DND-41 (cell line): ENCODE measurements at regions not wholly inside any gene's neighbourhood (a gene's known extent, or its start where the extent isn't known, plus 50 kb on each side); places are given as distances from the start of the nearest gene placed in this dataset.
"Not testable (repeated sequence)": the region's sequence is repeated elsewhere in the genome, so short reads cannot be mapped to it uniquely, and the experiment has no call there.

ENCODE experiments used
- ATAC-seq: fragments of 200-7000 bp; cut with Tn5 transposase; 3 replicates; pipeline ENCODE4 v1.9.1; 2021; ENCODE audit warnings: low read depth; ENCODE audit not compliant: insufficient read depth
- DNase-seq: peaks from one replicate; pipeline ENCODE4 v3.0.0-alpha.2; 2020
- H2AFZ ChIP-seq: 2 replicates; pipeline ENCODE4 v1.6.0; 2012; ENCODE audit warnings: low read depth, low read length
- H3K27ac ChIP-seq: 2 replicates; pipeline ENCODE4 v1.5.1; 2012; ENCODE audit warnings: low read length, inconsistent platforms
- H3K27me3 ChIP-seq: fragments of 200-600 bp; sonication (generic); 2 replicates; pipeline ENCODE4 v1.6.0; 2012; ENCODE audit warnings: low read length, mild to moderate bottlenecking, inconsistent platforms; ENCODE audit not compliant: insufficient read depth, poor library complexity
- H3K36me3 ChIP-seq: 2 replicates; pipeline ENCODE4 v1.5.1; 2012; ENCODE audit warnings: low read length, inconsistent platforms; ENCODE audit not compliant: insufficient read depth
- H3K4me1 ChIP-seq: 2 replicates; pipeline ENCODE4 v1.5.1; 2012; ENCODE audit warnings: mild to moderate bottlenecking, low read length; ENCODE audit not compliant: insufficient read depth
- H3K4me2 ChIP-seq: 2 replicates; pipeline ENCODE4 v1.6.0; 2012; ENCODE audit warnings: mild to moderate bottlenecking, moderate library complexity, low read length, inconsistent platforms; ENCODE audit not compliant: insufficient read depth
- H3K4me3 ChIP-seq, 2 experiments: fragments of 200-600 bp in 1 of 2; shearing (Covaris generic) in 1 of 2; 2 replicates each; pipeline ENCODE4 v1.5.1; 2012 to 2016; ENCODE audit warnings: inconsistent platforms in 2 of 2, low read length in 2 of 2, mild to moderate bottlenecking in 2 of 2, low read depth in 1 of 2, moderate library complexity in 1 of 2
- H3K79me2 ChIP-seq: 2 replicates; pipeline ENCODE4 v1.6.0; 2012; ENCODE audit warnings: low read length, inconsistent platforms; ENCODE audit not compliant: insufficient read depth
- H3K9ac ChIP-seq: 2 replicates; pipeline ENCODE4 v1.6.0; 2012; ENCODE audit warnings: low read depth, mild to moderate bottlenecking, inconsistent platforms, low read length, moderate library complexity
- H3K9me3 ChIP-seq: 2 replicates; pipeline ENCODE4 v1.5.1; 2012; ENCODE audit warnings: low read length, moderate library complexity, mild to moderate bottlenecking, inconsistent platforms; ENCODE audit not compliant: insufficient read depth, severe bottlenecking
- H4K20me1 ChIP-seq: 2 replicates; pipeline ENCODE4 v1.6.0; 2012; ENCODE audit warnings: low read length; ENCODE audit not compliant: insufficient read depth
- CTCF ChIP-seq: IDR thresholded peaks from 2 replicates; pipeline ENCODE4 v1.5.1; 2012; ENCODE audit warnings: borderline replicate concordance, low read length, moderate library complexity, mild to moderate bottlenecking; ENCODE audit not compliant: poor library complexity, severe bottlenecking; ENCODE audit errors: extremely low read depth
- EZH2 ChIP-seq: IDR thresholded peaks from 3 replicates; pipeline ENCODE4 v1.6.1; 2012; ENCODE audit warnings: borderline replicate concordance, low read depth, mild to moderate bottlenecking, moderate library complexity, low read length, inconsistent platforms; ENCODE audit not compliant: severe bottlenecking

GRCh38 chr1:29920784-29921183 is 684.5 kb downstream of the PTPRU start:
- no peaks in the 10 kb centered on the region for H3K4me1 ChIP-seq
- no peaks in the 10 kb centered on the region for H4K20me1 ChIP-seq
- no peak overlapping the region for H3K4me3 ChIP-seq
- no peaks in the 10 kb centered on the region for H3K9me3 ChIP-seq
- H3K36me3 ChIP-seq = no peaks in the 10 kb centered on the region
- no peak for ATAC-seq
- H2AFZ ChIP-seq = no peak overlapping the region
- no peak overlapping the region for H3K4me2 ChIP-seq
- H3K9ac ChIP-seq = no peak overlapping the region
- H3K27me3 ChIP-seq = peaks cover 5% of the 10 kb centered on the region
- no peak for DNase-seq
- H3K79me2 ChIP-seq = no peaks in the 10 kb centered on the region
- TF ChIP-seq CTCF = no peak
- no peak for TF ChIP-seq EZH2
- H3K27ac ChIP-seq = no peak overlapping the region

GRCh38 chr1:29920316-29920715 is 684.0 kb downstream of the PTPRU start:
- H3K79me2 ChIP-seq = no peaks in the 10 kb centered on the region
- DNase-seq = no peak

GRCh38 chr1:29919041-29919440 is 682.7 kb downstream of the PTPRU start:
- H3K4me1 ChIP-seq, H3K4me2 ChIP-seq, DNase-seq, ATAC-seq, H3K79me2 ChIP-seq, H3K27ac ChIP-seq, H3K9me3 ChIP-seq, H3K27me3 ChIP-seq, H3K36me3 ChIP-seq, H3K4me3 ChIP-seq, H2AFZ ChIP-seq, H3K9ac ChIP-seq, H4K20me1 ChIP-seq: not testable (repeated sequence)

More at GRCh38 chr1:29920316-29920715, 684.0 kb downstream of the PTPRU start:
- Histone ChIP-seq H3K9me3 (no peaks in the 10 kb centered on the region), H3K27ac (no peak overlapping the region), H3K9ac (no peak overlapping the region), H4K20me1 (no peaks in the 10 kb centered on the region), H2AFZ (no peak overlapping the region), H3K36me3 (no peaks in the 10 kb centered on the region), H3K4me3 (no peak overlapping the region), H3K4me1 (no peaks in the 10 kb centered on the region), H3K4me2 (no peak overlapping the region), H3K27me3 (peaks cover 5% of the 10 kb centered on the region)
- no peak for TF ChIP-seq EZH2
- no peak for TF ChIP-seq CTCF
- no peak for ATAC-seq

- H3K4me3 ChIP-seq = no peak overlapping the region
- TF ChIP-seq CTCF (no peak), EZH2 (no peak)
- no peak overlapping the region for H3K9ac ChIP-seq
- no peak overlapping the region for H3K4me2 ChIP-seq
- H3K27me3 ChIP-seq = peaks cover 14% of the 10 kb centered on the region
- no peaks in the 10 kb centered on the region for H3K36me3 ChIP-seq
- ATAC-seq (no peak), DNase-seq (no peak)
- H2AFZ ChIP-seq = no peak overlapping the region
- H3K27ac ChIP-seq = no peak overlapping the region
- H3K79me2 ChIP-seq = no peaks in the 10 kb centered on the region
- no peaks in the 10 kb centered on the region for H3K9me3 ChIP-seq
- H3K4me1 ChIP-seq = no peaks in the 10 kb centered on the region
- peaks cover 2% of the 10 kb centered on the region; the same call in 1 of the 2 replicates for H4K20me1 ChIP-seq
These were observed 680.5 kb downstream of the PTPRU start for GRCh38 chr1:29916656-29917369.
